B cell (primary cell): ENCODE measurements at regions not wholly inside any gene's neighbourhood (a gene's known extent, or its start where the extent isn't known, plus 50 kb on each side); places are given as distances from the start of the nearest gene placed in this dataset.

ENCODE experiments used
- ATAC-seq: fragments of 200-7000 bp; cut with Tn5 transposase; one replicate; pipeline ENCODE4 v1.10.0; 2021; ENCODE audit warnings: low read depth, mild to moderate bottlenecking, moderate number of reproducible peaks, moderate library complexity
- CTCF ChIA-PET: fragments of 350-600 bp; sonication (Branson Sonifier 250); formaldehyde crosslinking; loops from one replicate; lab custom pipeline; 2021; ENCODE audit warnings: antibody characterized with exemption, inconsistent platforms; lab: Charles Lee
- POLR2A ChIA-PET: fragments of 350-600 bp; sonication (Branson Sonifier 250); formaldehyde crosslinking; loops from one replicate; lab custom pipeline; 2021; ENCODE audit warnings: antibody characterized with exemption; lab: Charles Lee
- DNase-seq: peaks from one replicate; pipeline ENCODE4 v3.0.0; 2013
- H2AFZ ChIP-seq: 2 replicates; pipeline ENCODE4 v1.6.1; 2012; ENCODE audit warnings: mild to moderate bottlenecking, low read depth, low read length; ENCODE audit not compliant: insufficient read depth, poor library complexity, severe bottlenecking
- H3K27ac ChIP-seq, 2 donors: 1 replicate in 1 of 2; 2 replicates in 1 of 2; pipeline ENCODE4 v1.5.1; 2012 to 2013; ENCODE audit warnings: low read length in 2 of 2, mild to moderate bottlenecking in 2 of 2, moderate library complexity in 1 of 2
- H3K27me3 ChIP-seq, 4 experiments: fragments of 200-600 bp in 1 of 4; sonication (generic) in 1 of 4; replicated peaks in 1 of 4; 1 replicate in 2 of 4; 2 replicates in 2 of 4; pipeline versions ENCODE4 v1.6.1 to v1.7.0; 2013 to 2016; ENCODE audit warnings: low read length in 3 of 4, mild to moderate bottlenecking in 2 of 4, mixed read lengths in 1 of 4, moderate library complexity in 1 of 4; ENCODE audit not compliant: insufficient read depth in 4 of 4, control insufficient read depth in 3 of 4; ENCODE audit errors: control extremely low read depth in 1 of 4
- H3K36me3 ChIP-seq, 2 experiments: replicated peaks in 1 of 2; 1 replicate in 1 of 2; 2 replicates in 1 of 2; pipeline versions ENCODE4 v1.6.1 to v1.7.1; 2013; ENCODE audit warnings: low read length in 1 of 2; ENCODE audit not compliant: insufficient read depth in 2 of 2, control insufficient read depth in 1 of 2; ENCODE audit errors: control extremely low read depth in 1 of 2, extremely low read depth in 1 of 2
- H3K4me1 ChIP-seq, 2 donors: fragments of 200-600 bp in 1 of 2; sonication (generic) in 1 of 2; 1 replicate in 1 of 2; 2 replicates in 1 of 2; pipeline versions ENCODE4 v1.5.1 to v1.6.1; 2013 to 2017; ENCODE audit warnings: low read length in 2 of 2; ENCODE audit not compliant: control insufficient read depth in 2 of 2, insufficient read depth in 2 of 2
- H3K4me2 ChIP-seq: replicated peaks from 2 replicates; pipeline ENCODE3; 2012; ENCODE audit warnings: mild to moderate bottlenecking, low read depth, low read length; ENCODE audit not compliant: poor library complexity, severe bottlenecking
- H3K4me3 ChIP-seq, 5 experiments: fragments of 200-600 bp in 1 of 5; sonication (generic) in 1 of 5; 1 replicate in 3 of 5; 2 replicates in 2 of 5; pipeline versions ENCODE4 v1.5.1 to v1.7.0; 2011 to 2016; ENCODE audit warnings: low read length in 4 of 5, mild to moderate bottlenecking in 4 of 5, low read depth in 2 of 5, control low read depth in 1 of 5, moderate library complexity in 1 of 5; ENCODE audit not compliant: insufficient read depth in 1 of 5; ENCODE audit errors: control extremely low read depth in 1 of 5, extremely low read depth in 1 of 5
- H3K79me2 ChIP-seq: fragments of 200-600 bp; sonication (generic); one replicate; pipeline ENCODE4 v1.6.0; 2016; ENCODE audit warnings: low read length; ENCODE audit not compliant: control insufficient read depth, insufficient read depth
- H3K9ac ChIP-seq: fragments of 200-600 bp; sonication (generic); 2 replicates; pipeline ENCODE4 v1.6.1; 2017; ENCODE audit warnings: mild to moderate bottlenecking, low read length, moderate library complexity
- H3K9me3 ChIP-seq, 3 donors: one replicate each; pipeline versions ENCODE4 v1.6.1 to v1.7.1; 2013; ENCODE audit warnings: low read length in 2 of 3; ENCODE audit not compliant: control insufficient read depth in 2 of 3, insufficient read depth in 1 of 3; ENCODE audit errors: control extremely low read depth in 1 of 3
- H4K20me1 ChIP-seq: 2 replicates; pipeline ENCODE4 v1.6.0; 2012; ENCODE audit warnings: mild to moderate bottlenecking, low read length; ENCODE audit not compliant: insufficient read depth, control insufficient read depth, poor library complexity, severe bottlenecking
- H3K27ac Mint-ChIP-seq: one replicate; pipeline ENCODE4 v1.8.0; 2021; ENCODE audit warnings: mixed read lengths
- H3K27me3 Mint-ChIP-seq: one replicate; pipeline ENCODE4 v1.8.0; 2021; ENCODE audit warnings: mixed read lengths
- H3K4me1 Mint-ChIP-seq: one replicate; pipeline ENCODE4 v1.8.0; 2021; ENCODE audit warnings: mixed read lengths
- H3K4me3 Mint-ChIP-seq: one replicate; pipeline ENCODE4 v1.8.0; 2021; ENCODE audit warnings: mixed read lengths
- H3K9me3 Mint-ChIP-seq: one replicate; pipeline ENCODE4 v1.8.0; 2022; ENCODE audit warnings: mixed read lengths; ENCODE audit not compliant: insufficient read depth
- EZH2 ChIP-seq: IDR thresholded peaks from 2 replicates; pipeline ENCODE4 v1.6.1; 2012; ENCODE audit warnings: borderline replicate concordance, low read depth, mild to moderate bottlenecking, moderate library complexity, low read length; ENCODE audit not compliant: insufficient read depth, poor library complexity, severe bottlenecking
- WGBS: methylation state at CpG from one replicate; pipeline ENCODE4 v1.1.5; 2013; ENCODE audit warnings: missing lambda C conversion rate; ENCODE audit not compliant: insufficient coverage; 5-methylcytosine and 5-hydroxymethylcytosine counted together
- intact Hi-C: fragments of 100-400 bp; cut with micrococcal nuclease; formaldehyde crosslinking; loops from one replicate; pipeline ENCODE4 v1.10.0; 2022
- TF ChIP-seq, protein P1 (sequence below): fragments of 200-600 bp; IDR thresholded peaks from one replicate; pipeline ENCODE4 v1.8.0; 2022; ENCODE audit warnings: antibody characterized with exemption, mild to moderate bottlenecking

DNA sequence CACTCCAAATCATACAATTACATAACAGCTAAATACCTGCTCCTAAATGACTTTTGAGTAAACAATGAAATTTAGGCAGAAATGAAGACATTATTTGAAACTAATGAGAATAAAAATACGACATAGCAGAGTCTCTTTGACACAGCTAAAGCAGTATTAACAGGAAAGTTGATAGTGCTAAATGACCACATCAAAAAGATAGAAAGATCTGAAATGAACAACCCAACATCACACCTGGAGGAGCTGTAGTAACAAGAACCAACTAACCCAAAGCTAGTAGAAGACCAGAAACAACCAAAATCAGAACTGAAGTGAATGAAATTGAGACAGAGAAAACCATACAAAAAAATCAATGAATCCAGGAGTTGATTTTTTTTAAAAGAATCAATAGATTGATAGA is 257.8 kb downstream of the ARAP2 start:
- CTCF ChIA-PET: no interaction called here
- Histone ChIP-seq H3K27me3 (no peaks in the 10 kb centered on the region), H3K9ac (no peak overlapping the region), H2AFZ (no peak overlapping the region), H3K79me2 (no peaks in the 10 kb centered on the region), H3K27ac (no peak overlapping the region), H3K36me3 (no peaks in the 10 kb centered on the region), H3K4me2 (no peak overlapping the region), H3K9me3 (peaks cover 0 to 5% (median 2%) of the 10 kb centered on the region in 3 donors), H3K4me1 (no peaks in the 10 kb centered on the region), H3K4me3 (no peak overlapping the region), H4K20me1 (no peaks in the 10 kb centered on the region)
- ATAC-seq (no peak), DNase-seq (no peak)
- WGBS: no CpG with 5 or more reads among the region's 1 CpG
- POLR2A ChIA-PET: no interaction called here
- Mint-ChIP-seq H3K4me1 (peaks cover 3% of the 10 kb centered on the region), H3K27ac (no peak overlapping the region), H3K27me3 (no peaks in the 10 kb centered on the region), H3K9me3 (peaks cover 3% of the 10 kb centered on the region), H3K4me3 (no peak overlapping the region)
- intact Hi-C loops: no loop called here
- TF ChIP-seq, protein P1, sequence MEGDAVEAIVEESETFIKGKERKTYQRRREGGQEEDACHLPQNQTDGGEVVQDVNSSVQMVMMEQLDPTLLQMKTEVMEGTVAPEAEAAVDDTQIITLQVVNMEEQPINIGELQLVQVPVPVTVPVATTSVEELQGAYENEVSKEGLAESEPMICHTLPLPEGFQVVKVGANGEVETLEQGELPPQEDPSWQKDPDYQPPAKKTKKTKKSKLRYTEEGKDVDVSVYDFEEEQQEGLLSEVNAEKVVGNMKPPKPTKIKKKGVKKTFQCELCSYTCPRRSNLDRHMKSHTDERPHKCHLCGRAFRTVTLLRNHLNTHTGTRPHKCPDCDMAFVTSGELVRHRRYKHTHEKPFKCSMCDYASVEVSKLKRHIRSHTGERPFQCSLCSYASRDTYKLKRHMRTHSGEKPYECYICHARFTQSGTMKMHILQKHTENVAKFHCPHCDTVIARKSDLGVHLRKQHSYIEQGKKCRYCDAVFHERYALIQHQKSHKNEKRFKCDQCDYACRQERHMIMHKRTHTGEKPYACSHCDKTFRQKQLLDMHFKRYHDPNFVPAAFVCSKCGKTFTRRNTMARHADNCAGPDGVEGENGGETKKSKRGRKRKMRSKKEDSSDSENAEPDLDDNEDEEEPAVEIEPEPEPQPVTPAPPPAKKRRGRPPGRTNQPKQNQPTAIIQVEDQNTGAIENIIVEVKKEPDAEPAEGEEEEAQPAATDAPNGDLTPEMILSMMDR: no peak
- no peak for TF ChIP-seq EZH2

DNA sequence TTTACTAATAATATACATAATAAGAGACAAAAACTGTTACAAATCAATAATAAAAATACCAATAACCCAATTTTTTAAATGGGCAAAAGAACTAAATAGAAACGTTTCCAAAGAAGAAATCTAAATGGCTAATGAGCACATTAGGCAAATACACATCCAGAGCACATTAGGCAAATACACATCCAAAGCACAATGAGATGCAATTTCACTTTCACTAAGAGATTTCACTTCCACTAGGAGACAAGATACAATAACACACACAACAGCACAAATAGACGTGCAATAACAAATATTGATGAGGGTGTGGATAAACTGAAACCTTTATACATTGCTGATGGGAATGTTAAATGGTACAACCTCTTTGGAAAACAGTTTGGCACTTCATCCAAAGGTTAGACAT is 250.7 kb downstream of the ARAP2 start:
- DNase-seq (no peak), ATAC-seq (no peak)
- no peaks in the 10 kb centered on the region for H3K9me3 ChIP-seq
- no peaks in the 10 kb centered on the region for H3K27me3 ChIP-seq
- Mint-ChIP-seq H3K4me3 (no peak overlapping the region), H3K27me3 (no peaks in the 10 kb centered on the region), H3K27ac (no peak overlapping the region), H3K9me3 (no peaks in the 10 kb centered on the region), H3K4me1 (no peaks in the 10 kb centered on the region)
- 57% methylated on average over 1 of the region's 2 CpGs for WGBS
- no peak overlapping the region for H3K4me2 ChIP-seq
- H3K4me1 ChIP-seq: no peaks in the 10 kb centered on the region
- ChIA-PET CTCF (no interaction called here), POLR2A (no interaction called here)
- TF ChIP-seq, protein P1: no peak
- TF ChIP-seq EZH2: no peak
- H2AFZ ChIP-seq: no peak overlapping the region
- H3K4me3 ChIP-seq: no peak overlapping the region
- no peaks in the 10 kb centered on the region for H4K20me1 ChIP-seq
- intact Hi-C loops: no loop called here
- no peaks in the 10 kb centered on the region for H3K79me2 ChIP-seq
- no peak overlapping the region for H3K9ac ChIP-seq
- H3K36me3 ChIP-seq: no peaks in the 10 kb centered on the region
- no peak overlapping the region for H3K27ac ChIP-seq
